NCI-H187 treated with DMSO at 0.1 percent for 48 hours (cell line): ENCODE measurements at regions not wholly inside any gene's neighbourhood (a gene's known extent, or its start where the extent isn't known, plus 50 kb on each side); places are given as distances from the start of the nearest gene placed in this dataset.

ENCODE experiments used
- DNase-seq: peaks from one replicate; lab custom pipeline; 2025; lab: John Stamatoyannopoulos, UW

GRCh38 chr10:89887406-89887805 lies 186.0 kb downstream of the KIF20B start:
- no peak for DNase-seq

- no peak for DNase-seq
These were observed 186.4 kb downstream of the KIF20B start for GRCh38 chr10:89887830-89888229.

DNA sequence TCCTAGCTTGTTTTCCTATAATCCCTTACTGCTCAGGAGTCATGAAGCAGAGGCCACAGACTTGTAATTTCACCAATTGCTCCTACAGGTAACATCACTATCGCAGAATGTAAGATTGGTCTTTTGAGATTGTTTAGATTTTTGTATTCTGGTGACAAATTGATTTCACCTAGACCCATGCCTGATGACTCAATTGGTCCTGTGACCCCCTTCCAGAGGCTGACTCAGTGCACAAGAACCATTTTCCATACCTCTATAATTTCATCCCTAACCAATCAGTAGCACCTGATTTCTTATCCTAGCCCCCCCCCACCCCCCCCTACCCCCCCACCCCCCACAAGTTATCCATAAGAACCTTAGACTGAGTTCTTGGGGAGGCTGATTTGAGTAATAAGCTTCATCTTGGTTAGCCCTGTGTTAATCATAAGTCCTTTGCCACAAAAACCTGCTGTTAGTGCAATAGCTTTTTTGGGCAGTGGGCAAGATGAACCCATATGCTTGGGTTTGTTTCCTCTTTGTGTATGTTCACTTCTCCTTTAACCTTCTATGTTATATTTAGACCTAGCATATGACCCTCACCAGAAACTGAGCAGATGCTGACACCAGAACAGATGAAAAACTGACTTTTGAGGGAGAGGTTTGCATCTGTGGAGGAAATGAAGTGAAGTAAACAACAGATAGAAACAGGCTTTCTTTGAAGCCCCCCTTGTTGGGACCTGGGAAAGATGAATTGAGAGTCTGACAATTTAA lies 187.1 kb downstream of the KIF20B start:
- no peak for DNase-seq

DNA sequence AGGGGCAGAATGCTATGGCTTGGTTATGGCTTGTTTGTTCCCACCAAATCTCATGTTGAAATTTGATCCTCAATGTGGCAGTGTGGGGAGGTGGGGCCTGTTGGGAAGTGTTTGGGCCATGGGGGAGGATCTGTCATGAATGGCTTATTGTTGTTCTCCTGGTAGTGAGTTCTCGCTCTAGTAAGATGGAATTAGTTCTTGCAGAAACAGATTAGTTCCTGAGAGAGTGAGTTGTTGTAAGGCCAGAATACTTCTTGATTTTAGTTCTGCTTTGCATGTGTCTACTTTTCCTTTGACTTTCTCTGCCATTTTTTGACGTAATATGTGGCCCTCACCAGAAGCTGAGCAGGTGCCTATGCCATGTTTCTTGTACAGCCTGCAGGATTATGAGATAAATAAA lies 188.2 kb downstream of the KIF20B start:
- DNase-seq = no peak

- no peak for DNase-seq
These were observed 189.7 kb downstream of the KIF20B start for GRCh38 chr10:89891006-89891535.

DNA sequence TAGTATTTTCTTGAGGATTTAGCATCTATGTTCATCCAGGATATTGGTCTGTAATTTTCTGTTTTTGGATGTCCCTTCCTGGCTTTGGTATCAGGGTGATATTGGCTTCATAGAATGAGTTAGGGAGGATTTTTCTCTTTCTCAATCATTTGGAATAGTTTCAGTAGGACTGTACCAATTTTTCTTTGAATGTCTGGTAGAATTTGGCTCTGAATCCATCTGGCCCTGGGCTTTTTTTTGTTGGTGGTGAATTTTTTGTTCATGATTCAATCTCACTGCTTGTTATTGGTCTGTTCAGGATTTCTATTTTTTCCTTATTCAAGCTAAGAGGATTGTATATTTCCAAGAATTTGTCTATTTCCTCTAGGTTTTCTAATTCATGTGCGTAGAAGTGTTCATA lies 192.7 kb downstream of the KIF20B start:
- DNase-seq = no peak

GRCh38 chr10:89900554-89900953 lies 199.2 kb downstream of the KIF20B start:
- no peak for DNase-seq

DNA sequence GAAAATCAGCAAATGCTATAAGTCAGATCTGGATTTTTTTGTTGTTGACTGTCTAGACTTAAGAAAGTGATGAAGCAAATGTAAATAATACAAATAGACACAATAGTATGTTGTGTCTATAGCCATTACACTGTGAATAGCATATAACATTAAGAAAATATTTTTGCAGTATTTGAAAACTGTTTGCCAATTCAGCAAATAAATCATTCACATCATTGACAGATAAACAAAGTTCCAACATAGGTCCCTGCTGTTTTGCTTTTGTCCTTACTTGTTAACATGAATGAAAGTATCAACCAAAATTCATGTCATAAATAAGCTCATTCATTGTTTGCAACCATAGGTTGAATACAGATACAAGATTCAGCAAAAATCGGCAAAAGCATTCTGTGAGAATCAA lies 200.5 kb downstream of the KIF20B start:
- no peak for DNase-seq

- no peak for DNase-seq
These were observed 203.4 kb downstream of the KIF20B start for GRCh38 chr10:89904755-89905154.

DNA sequence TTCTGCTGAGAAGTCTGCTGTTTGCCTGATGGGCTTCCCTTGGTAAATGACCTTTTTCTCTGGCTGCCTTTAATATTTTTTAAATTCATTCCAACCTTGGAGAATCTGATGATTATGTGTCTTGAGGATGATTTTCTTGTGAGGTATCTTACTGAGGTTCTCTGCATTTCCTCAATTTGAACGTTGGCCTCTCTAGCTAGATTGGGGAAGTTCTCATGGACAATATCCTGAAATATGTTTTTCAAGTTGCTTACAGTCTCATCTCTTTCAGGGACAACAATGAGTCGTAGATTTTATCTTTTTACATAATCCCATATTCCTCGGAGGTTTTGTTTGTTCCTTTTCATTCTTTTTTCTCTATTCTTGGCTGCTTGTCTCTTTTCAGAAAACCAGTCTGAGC lies 208.4 kb downstream of the KIF20B start:
- no peak for DNase-seq

- no peak for DNase-seq
These were observed 213.6 kb downstream of the KIF20B start for GRCh38 chr10:89915021-89915420.

GRCh38 chr10:89915968-89916367 lies 214.6 kb downstream of the KIF20B start:
- no peak for DNase-seq

- no peak for DNase-seq
These were observed 215.3 kb downstream of the KIF20B start for GRCh38 chr10:89916468-89917215.

DNA sequence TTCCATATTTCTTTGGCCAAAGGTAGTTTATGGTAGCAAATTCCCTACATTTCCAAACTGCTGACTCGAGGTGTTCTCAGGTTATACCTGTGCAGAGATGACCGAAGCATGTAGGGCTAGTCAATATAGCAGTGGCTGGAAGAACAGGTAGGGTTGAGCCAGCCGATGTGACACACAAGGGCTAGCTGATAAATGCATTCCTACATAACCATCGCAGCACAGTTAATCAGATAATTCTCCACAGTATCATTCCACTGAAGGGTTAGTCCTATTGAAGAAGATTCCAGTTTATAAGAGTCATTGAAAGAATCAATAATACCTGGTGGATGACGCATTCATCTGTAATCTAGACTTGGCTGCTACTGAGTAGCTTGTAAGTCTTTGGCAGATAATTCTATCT lies 220.0 kb downstream of the KIF20B start:
- DNase-seq = no peak

- DNase-seq = no peak
These were observed 222.3 kb downstream of the KIF20B start for GRCh38 chr10:89923661-89924060.

DNA sequence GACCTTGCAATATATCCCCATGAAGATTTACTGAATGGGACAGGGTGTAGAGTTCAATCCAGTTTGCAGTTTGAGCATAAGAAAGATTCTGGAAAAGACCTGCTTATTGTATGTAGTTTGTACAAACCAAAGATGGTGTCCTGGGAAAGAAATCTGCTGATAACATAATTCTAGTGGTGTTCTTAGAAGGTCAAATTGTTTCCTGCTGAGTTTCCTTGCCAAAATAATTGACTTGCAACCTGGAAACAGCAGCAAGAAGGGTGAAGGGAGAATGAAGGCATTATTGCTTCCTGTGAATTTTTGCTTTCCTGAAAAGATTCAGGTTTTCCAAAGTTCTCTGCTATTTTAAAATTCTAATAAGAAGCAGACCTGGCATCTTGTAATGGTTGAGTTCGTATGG lies 222.9 kb downstream of the KIF20B start:
- DNase-seq = no peak

DNA sequence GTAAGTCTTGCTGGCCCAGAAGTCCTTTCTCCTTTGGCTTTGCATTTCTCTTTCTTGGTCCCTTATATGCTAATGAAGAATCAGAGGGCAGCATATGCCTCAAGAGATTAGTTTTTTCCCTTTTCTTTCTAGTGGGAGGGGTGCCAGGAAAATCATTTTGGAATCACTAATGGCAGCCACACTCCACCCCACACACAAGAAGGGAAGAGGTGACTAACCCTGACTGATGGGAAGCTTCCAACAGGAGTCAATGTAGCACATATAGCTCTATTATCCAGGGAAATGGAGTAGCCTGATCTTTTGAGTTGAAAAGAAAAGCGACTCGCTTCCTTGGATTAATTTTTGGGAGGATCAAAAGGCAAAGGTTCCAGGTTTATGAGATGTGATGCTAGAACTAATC lies 225.3 kb downstream of the KIF20B start:
- no peak for DNase-seq

- no peak for DNase-seq
These were observed 228.1 kb downstream of the KIF20B start for GRCh38 chr10:89929282-89930026.

DNA sequence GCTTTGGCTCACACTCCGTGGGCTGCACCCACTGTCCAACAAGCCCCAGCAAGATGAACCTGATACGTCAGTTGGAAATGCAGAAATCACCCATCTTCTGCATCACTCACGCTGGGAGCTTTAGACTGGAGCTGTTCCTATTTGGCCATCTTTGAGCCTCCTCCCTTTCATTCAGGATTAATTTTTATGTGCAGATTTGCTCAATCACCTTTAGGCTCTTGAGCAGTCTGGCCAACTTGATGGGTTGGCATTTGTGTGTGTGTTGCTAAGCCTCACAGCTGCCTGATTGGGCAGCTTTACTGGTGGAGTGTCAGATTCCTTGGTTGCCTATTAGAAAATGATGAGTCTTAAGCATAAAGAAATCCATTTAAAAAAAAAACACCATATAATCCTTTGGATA lies 236.1 kb downstream of the KIF20B start:
- DNase-seq = no peak

- DNase-seq = no peak
These were observed 238.7 kb downstream of the KIF20B start for GRCh38 chr10:89940076-89940475.

GRCh38 chr10:89942217-89942616 lies 240.8 kb downstream of the KIF20B start:
- DNase-seq = no peak

- no peak for DNase-seq
These were observed 242.7 kb downstream of the KIF20B start for GRCh38 chr10:89944138-89944537.

GRCh38 chr10:89946106-89946505 lies 244.7 kb downstream of the KIF20B start:
- no peak for DNase-seq
